ENCODE measurements at regions not wholly inside any gene's neighbourhood (a gene's known extent, or its start where the extent isn't known, plus 50 kb on each side); places are given as distances from the start of the nearest gene placed in this dataset.

DNA sequence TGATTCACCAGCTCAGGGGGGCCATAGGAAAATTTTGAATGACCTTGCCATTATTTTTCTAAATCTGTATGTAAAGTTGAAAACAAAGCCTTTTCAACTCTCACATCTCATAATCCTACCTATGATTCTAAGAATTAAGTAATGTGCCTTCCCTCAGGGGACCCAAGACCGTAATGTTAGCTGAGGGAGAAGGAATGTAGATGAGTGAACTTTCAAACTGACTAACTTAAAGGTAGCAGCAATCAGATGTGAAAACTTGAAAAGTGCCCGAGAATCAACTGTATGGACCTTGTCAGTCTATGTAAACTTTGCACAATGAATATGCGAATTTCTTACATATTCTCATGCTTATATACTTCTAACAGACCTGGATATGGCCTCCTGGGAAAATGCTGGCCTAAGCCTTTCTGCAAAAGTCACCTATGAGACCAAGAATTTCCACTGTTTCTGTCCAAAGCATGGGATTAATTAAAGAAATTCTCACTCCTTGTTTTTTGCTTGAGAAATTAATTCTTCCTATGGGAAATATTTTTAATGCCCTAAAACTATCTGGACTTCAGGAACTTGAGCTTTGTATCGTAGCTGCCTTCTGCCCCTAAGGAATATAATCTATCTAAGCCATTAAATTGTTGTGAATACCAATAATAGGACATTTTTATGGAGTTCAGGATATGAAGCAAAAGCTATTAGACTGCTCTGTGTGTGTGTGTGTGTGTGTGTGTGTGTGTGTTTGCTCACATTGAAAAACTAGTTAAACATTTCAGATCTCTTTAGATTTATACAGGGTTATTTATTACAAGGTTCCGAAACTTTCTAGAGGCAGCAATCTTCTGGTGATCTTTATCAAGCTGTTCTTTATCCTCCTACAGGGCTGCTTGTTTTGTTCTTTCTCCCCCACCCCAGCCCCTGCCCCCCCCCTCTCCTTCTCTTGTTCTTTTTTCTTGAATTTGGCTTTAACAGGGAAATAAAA lies 169.1 kb upstream of the CLINT1 start:
- H3K27ac ChIP-seq (ENCODE audit: low read depth, low read length, severe bottlenecking) = no peak overlapping the region
- H3K4me1 ChIP-seq (ENCODE audit: control insufficient read depth, insufficient read depth, low read length, poor library complexity, severe bottlenecking) = no peaks in the 10 kb centered on the region
- no peaks in the 10 kb centered on the region for H3K9me3 ChIP-seq (ENCODE audit: control insufficient read depth, low read length)
- H3K4me3 ChIP-seq (ENCODE audit: extremely low read depth, insufficient read depth, low read length, poor library complexity, severe bottlenecking) = no peak overlapping the region
- 60 to 75% methylated on average over 1 to 2 of the region's 5 CpGs for WGBS, 2 experiments (ENCODE audit: insufficient coverage in 2 of 2)
- H3K36me3 ChIP-seq (ENCODE audit: control insufficient read depth, insufficient read depth, low read length) = no peaks in the 10 kb centered on the region

DNA sequence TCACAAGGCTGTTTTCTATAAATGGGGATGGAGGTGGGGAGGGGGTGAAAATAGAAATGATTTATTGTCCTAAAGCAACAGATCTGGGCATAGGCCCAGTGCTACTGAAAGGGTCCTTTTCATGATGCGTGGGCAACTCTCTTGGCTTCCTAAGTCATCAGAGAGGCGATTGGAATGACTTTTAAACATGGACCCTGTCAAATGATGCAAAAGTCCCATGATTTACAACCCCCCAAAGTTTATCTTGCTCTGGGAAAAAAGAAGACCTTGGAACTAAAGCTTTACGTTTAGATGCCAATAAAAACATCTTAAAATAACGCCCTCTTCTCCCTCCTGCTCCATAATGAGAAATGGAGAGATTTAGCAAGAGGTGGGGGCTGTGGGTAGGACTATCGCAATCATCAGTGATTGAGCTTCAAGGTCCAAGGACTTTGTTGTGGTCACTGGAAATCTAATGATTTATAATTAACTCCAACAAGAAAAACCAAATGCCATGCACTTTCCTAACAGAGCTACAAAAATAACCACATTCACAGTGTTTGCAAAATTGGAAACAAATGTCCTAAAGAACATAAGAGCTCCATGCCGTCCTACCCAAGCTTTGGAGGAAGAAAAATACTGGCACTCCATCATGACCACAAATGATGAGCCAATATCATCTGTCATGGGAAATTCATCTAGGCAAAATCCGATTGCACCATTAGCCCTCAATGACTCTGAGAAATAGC lies 167.5 kb upstream of the CLINT1 start:
- H3K36me3 ChIP-seq (ENCODE audit: control insufficient read depth, insufficient read depth, low read length) = no peaks in the 10 kb centered on the region
- 95 to 100% methylated on average over 3 to 4 of the region's 7 CpGs for WGBS, 2 experiments (ENCODE audit: insufficient coverage in 2 of 2)
- no peak overlapping the region for H3K27ac ChIP-seq (ENCODE audit: low read depth, low read length, severe bottlenecking)
- no peaks in the 10 kb centered on the region for H3K9me3 ChIP-seq (ENCODE audit: control insufficient read depth, low read length)
- H3K4me1 ChIP-seq (ENCODE audit: control insufficient read depth, insufficient read depth, low read length, poor library complexity, severe bottlenecking) = no peaks in the 10 kb centered on the region
- H3K4me3 ChIP-seq (ENCODE audit: extremely low read depth, insufficient read depth, low read length, poor library complexity, severe bottlenecking) = no peak overlapping the region

DNA sequence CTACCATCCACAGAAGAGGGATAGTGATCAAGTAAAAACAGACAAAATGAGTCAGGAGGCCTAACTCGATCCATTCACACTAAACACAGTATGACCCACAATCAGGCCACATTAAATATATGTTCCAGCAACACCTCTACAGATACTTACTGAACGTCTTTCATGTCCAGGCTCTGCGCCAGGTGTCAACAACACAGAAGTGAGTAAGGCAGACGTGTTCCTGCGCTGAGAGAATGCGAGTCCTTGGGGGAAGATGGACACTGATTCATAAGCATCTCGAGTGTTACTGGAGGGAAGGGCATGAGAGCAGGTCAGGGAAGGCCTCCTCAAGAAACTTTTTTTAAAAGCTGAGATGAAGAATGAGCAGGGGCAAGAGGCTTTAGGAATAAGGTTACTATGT lies 164.3 kb upstream of the CLINT1 start:
- Histone ChIP-seq H3K27ac (ENCODE audit: low read depth, low read length, severe bottlenecking) (no peak overlapping the region), H3K4me1 (ENCODE audit: control insufficient read depth, insufficient read depth, low read length, poor library complexity, severe bottlenecking) (no peaks in the 10 kb centered on the region), H3K4me3 (ENCODE audit: extremely low read depth, insufficient read depth, low read length, poor library complexity, severe bottlenecking) (no peak overlapping the region), H3K36me3 (ENCODE audit: control insufficient read depth, insufficient read depth, low read length) (no peaks in the 10 kb centered on the region), H3K9me3 (ENCODE audit: control insufficient read depth, low read length) (no peaks in the 10 kb centered on the region)
- WGBS, 2 experiments (ENCODE audit: insufficient coverage in 2 of 2) = 91 to 98% methylated on average over 6 of the region's 7 CpGs

DNA sequence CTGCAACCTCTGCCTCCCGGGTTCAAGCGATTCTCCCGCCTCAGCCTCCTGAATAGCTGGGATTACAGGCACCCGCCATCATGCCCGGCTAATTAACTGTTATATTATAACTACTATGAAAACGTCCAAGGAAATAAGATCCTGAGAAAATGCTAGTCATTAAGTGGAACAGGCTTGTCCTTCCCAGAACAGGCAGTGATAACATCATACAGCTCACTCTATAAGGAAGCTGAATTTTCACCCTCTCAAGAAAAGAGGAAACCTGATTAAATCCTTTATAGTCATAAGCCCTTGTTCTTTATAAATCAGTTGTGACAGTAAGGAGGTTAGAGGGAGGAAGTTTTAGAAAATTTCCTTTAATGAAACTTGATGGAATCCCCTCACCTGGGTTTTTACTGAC lies 163.9 kb upstream of the CLINT1 start:
- H3K4me1 ChIP-seq (ENCODE audit: control insufficient read depth, insufficient read depth, low read length, poor library complexity, severe bottlenecking) = no peaks in the 10 kb centered on the region
- H3K9me3 ChIP-seq (ENCODE audit: control insufficient read depth, low read length) = no peaks in the 10 kb centered on the region
- H3K27ac ChIP-seq (ENCODE audit: low read depth, low read length, severe bottlenecking) = no peak overlapping the region
- no peak overlapping the region for H3K4me3 ChIP-seq (ENCODE audit: extremely low read depth, insufficient read depth, low read length, poor library complexity, severe bottlenecking)
- no CpG with 5 or more reads among the region's 6 CpGs for WGBS, 2 experiments (ENCODE audit: insufficient coverage in 2 of 2)
- H3K36me3 ChIP-seq (ENCODE audit: control insufficient read depth, insufficient read depth, low read length) = no peaks in the 10 kb centered on the region

GRCh38 chr5:158022393-158022792 lies 163.4 kb upstream of the CLINT1 start:
- Histone ChIP-seq H3K4me3 (ENCODE audit: extremely low read depth, insufficient read depth, low read length, poor library complexity, severe bottlenecking) (no peak overlapping the region), H3K36me3 (ENCODE audit: control insufficient read depth, insufficient read depth, low read length) (no peaks in the 10 kb centered on the region), H3K4me1 (ENCODE audit: control insufficient read depth, insufficient read depth, low read length, poor library complexity, severe bottlenecking) (no peaks in the 10 kb centered on the region), H3K27ac (ENCODE audit: low read depth, low read length, severe bottlenecking) (no peak overlapping the region), H3K9me3 (ENCODE audit: control insufficient read depth, low read length) (no peaks in the 10 kb centered on the region)
- 100% methylated on average over 1 of the region's 3 CpGs for WGBS, 2 experiments (ENCODE audit: insufficient coverage in 2 of 2)

DNA sequence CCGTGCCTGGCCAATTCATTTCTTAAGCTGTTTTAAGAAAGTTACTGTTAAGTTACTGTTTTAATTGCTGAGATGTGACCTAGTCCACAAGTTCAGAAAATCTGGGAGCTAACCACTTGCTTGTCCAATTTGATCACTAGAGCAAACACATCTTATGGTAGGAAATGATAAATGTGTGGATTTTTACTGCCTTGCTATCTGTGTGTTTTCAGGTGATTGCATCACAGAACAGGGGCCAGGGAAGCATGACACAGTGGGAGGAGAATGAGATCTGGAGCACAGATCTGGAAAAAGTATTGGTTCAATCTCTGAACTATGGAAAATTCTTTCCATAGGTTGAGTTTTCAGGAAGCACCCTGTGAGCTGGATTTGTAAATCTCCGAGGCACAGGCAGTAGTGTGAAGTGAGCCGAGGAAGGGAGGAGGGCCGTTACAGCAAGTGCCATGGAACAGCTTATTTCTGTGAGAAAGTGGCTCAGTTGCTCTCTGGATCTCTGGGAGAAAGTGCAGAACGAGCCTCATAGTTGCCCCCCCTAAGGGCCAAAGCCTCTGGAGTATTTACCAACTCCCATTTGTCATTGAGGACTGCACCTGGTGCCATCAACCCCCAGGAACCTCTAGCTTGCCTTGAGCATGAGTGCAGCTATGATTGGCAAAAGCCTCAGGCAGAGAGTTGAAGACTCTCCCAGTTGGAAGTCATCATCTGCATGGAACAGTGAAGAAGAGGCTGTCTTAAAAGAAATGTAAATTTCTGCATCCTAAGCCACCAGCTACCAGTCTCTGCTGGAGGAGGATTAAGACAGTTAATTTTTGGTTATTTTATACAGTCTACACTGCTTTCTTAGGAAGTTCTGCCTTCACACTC lies 161.8 kb upstream of the CLINT1 start:
- no peaks in the 10 kb centered on the region for H3K9me3 ChIP-seq (ENCODE audit: control insufficient read depth, low read length)
- no peaks in the 10 kb centered on the region for H3K4me1 ChIP-seq (ENCODE audit: control insufficient read depth, insufficient read depth, low read length, poor library complexity, severe bottlenecking)
- H3K36me3 ChIP-seq (ENCODE audit: control insufficient read depth, insufficient read depth, low read length) = no peaks in the 10 kb centered on the region
- H3K27ac ChIP-seq (ENCODE audit: low read depth, low read length, severe bottlenecking) = no peak overlapping the region
- WGBS, 2 experiments (ENCODE audit: insufficient coverage in 2 of 2) = 63 to 72% methylated on average over 5 of the region's 5 CpGs
- H3K4me3 ChIP-seq (ENCODE audit: extremely low read depth, insufficient read depth, low read length, poor library complexity, severe bottlenecking) = no peak overlapping the region

DNA sequence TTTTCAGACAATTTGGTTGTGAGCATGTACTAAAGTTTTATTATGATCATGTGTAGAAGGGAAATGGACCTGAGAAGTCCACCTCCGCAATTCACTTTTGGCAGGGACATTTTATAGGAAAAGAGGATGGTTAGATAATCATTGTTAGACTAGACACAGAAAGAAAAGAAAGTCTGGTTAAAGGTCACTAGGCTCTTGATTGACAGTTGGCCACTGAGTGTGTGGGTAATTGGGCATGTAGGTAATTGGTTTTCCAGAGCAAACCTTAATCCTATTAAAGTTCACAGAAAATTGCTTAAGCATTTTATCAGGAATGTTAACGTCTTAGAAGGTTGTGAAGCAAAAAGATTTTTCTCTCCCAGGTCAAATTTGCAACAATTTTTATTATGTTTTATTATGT lies 158.5 kb upstream of the CLINT1 start:
- no peak overlapping the region for H3K27ac ChIP-seq (ENCODE audit: low read depth, low read length, severe bottlenecking)
- H3K4me3 ChIP-seq (ENCODE audit: extremely low read depth, insufficient read depth, low read length, poor library complexity, severe bottlenecking) = no peak overlapping the region
- H3K36me3 ChIP-seq (ENCODE audit: control insufficient read depth, insufficient read depth, low read length) = no peaks in the 10 kb centered on the region
- 100% methylated on average over 1 of the region's 2 CpGs; no CpG with 5 or more reads in 1 of the 2 experiments for WGBS, 2 experiments (ENCODE audit: insufficient coverage in 2 of 2)
- no peaks in the 10 kb centered on the region for H3K9me3 ChIP-seq (ENCODE audit: control insufficient read depth, low read length)
- H3K4me1 ChIP-seq (ENCODE audit: control insufficient read depth, insufficient read depth, low read length, poor library complexity, severe bottlenecking) = no peaks in the 10 kb centered on the region

- no peak overlapping the region for H3K27ac ChIP-seq (ENCODE audit: low read depth, low read length, severe bottlenecking)
- H3K9me3 ChIP-seq (ENCODE audit: control insufficient read depth, low read length) = no peaks in the 10 kb centered on the region
- no CpG with 5 or more reads among the region's 1 CpG for WGBS, 2 experiments (ENCODE audit: insufficient coverage in 2 of 2)
- H3K36me3 ChIP-seq (ENCODE audit: control insufficient read depth, insufficient read depth, low read length) = no peaks in the 10 kb centered on the region
- H3K4me3 ChIP-seq (ENCODE audit: extremely low read depth, insufficient read depth, low read length, poor library complexity, severe bottlenecking) = no peak overlapping the region
- H3K4me1 ChIP-seq (ENCODE audit: control insufficient read depth, insufficient read depth, low read length, poor library complexity, severe bottlenecking) = no peaks in the 10 kb centered on the region
Observed at GRCh38 chr5:158014372-158014771, 155.4 kb upstream of the CLINT1 start.

- no peak overlapping the region for H3K27ac ChIP-seq (ENCODE audit: low read depth, low read length, severe bottlenecking)
- H3K36me3 ChIP-seq (ENCODE audit: control insufficient read depth, insufficient read depth, low read length) = no peaks in the 10 kb centered on the region
- no peaks in the 10 kb centered on the region for H3K9me3 ChIP-seq (ENCODE audit: control insufficient read depth, low read length)
- 20 to 21% methylated on average over 5 of the region's 6 CpGs for WGBS, 2 experiments (ENCODE audit: insufficient coverage in 2 of 2)
- no peak overlapping the region for H3K4me3 ChIP-seq (ENCODE audit: extremely low read depth, insufficient read depth, low read length, poor library complexity, severe bottlenecking)
- H3K4me1 ChIP-seq (ENCODE audit: control insufficient read depth, insufficient read depth, low read length, poor library complexity, severe bottlenecking) = no peaks in the 10 kb centered on the region
Observed at GRCh38 chr5:158013939-158014338, 155.0 kb upstream of the CLINT1 start.

DNA sequence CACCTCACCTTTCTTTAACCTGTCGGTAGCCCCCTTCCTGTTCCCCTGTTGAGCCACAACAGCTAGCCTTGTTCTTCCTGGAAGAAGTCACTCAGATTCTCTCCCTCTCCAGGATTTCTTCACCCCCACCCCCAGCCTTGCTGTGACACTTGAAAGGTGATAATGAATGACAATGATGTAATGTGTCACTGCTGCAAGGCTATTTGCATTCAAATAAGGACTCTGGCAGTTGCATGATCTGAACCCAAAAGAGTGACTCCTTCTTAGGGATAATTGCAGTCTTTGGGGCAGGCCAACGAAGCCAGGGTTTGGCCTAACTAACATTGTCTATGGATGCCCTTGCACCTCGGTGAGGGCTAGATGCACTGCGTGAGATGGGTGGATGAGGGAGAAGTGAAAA lies 154.4 kb upstream of the CLINT1 start:
- Histone ChIP-seq H3K9me3 (ENCODE audit: control insufficient read depth, low read length) (no peaks in the 10 kb centered on the region), H3K4me3 (ENCODE audit: extremely low read depth, insufficient read depth, low read length, poor library complexity, severe bottlenecking) (no peak overlapping the region), H3K27ac (ENCODE audit: low read depth, low read length, severe bottlenecking) (no peak overlapping the region), H3K4me1 (ENCODE audit: control insufficient read depth, insufficient read depth, low read length, poor library complexity, severe bottlenecking) (no peaks in the 10 kb centered on the region), H3K36me3 (ENCODE audit: control insufficient read depth, insufficient read depth, low read length) (no peaks in the 10 kb centered on the region)
- WGBS, 2 experiments (ENCODE audit: insufficient coverage in 2 of 2) = 17% methylated on average over 1 of the region's 4 CpGs; no CpG with 5 or more reads in 1 of the 2 experiments

All from mesodermal cell (in vitro differentiated cells).